Adrenal gland (tissue), 5 donors: ENCODE measurements at regions not wholly inside any gene's neighbourhood (a gene's known extent, or its start where the extent isn't known, plus 50 kb on each side); places are given as distances from the start of the nearest gene placed in this dataset.
"Not testable (repeated sequence)": the region's sequence is repeated elsewhere in the genome, so short reads cannot be mapped to it uniquely, and the experiment has no call there.

ENCODE experiments used
- CTCF ChIP-seq, 6 experiments: fragments of 450-650 bp in 4 of 6; fragments of 200-600 bp in 2 of 6; sonication (generic) in 1 of 6; IDR thresholded peaks; 1 replicate in 5 of 6; 2 replicates in 1 of 6; pipeline versions ENCODE4 v1.5.1 to v1.8.0; 2016 to 2021; ENCODE audit warnings: antibody characterized with exemption in 6 of 6, mild to moderate bottlenecking in 2 of 6, moderate library complexity in 1 of 6
- POLR2A ChIP-seq, 2 donors: fragments of 450-650 bp; IDR thresholded peaks; one replicate each; pipeline ENCODE4 v1.6.1; 2017; ENCODE audit warnings: antibody characterized with exemption in 2 of 2, mild to moderate bottlenecking in 2 of 2, moderate library complexity in 1 of 2
- donor health status: DM: no; HTN: no; CAD: no.

GRCh38 chr10:42335653-42336296 lies 302.6 kb downstream of the ZNF33B start:
- not testable (repeated sequence) for TF ChIP-seq CTCF, POLR2A (IDR thresholded peaks at IDR 0.05)
